Upper lobe of right lung (tissue), 1 donor: ENCODE measurements at regions not wholly inside any gene's neighbourhood (a gene's known extent, or its start where the extent isn't known, plus 50 kb on each side); places are given as distances from the start of the nearest gene placed in this dataset.

ENCODE experiments used
- ATAC-seq: fragments of 200-7000 bp; cut with Tn5 transposase; one replicate; pipeline ENCODE4 v1.9.1; 2020; ENCODE audit warnings: mild to moderate bottlenecking, moderate library complexity
- DNase-seq: peaks from one replicate; pipeline ENCODE4 v3.0.0-alpha.2; 2020
- H3K27ac ChIP-seq: fragments of 200-600 bp; one replicate; pipeline ENCODE4 v1.8.0; 2022
- H3K27me3 ChIP-seq: fragments of 200-600 bp; one replicate; pipeline ENCODE4 v1.8.0; 2022; ENCODE audit warnings: mild to moderate bottlenecking
- H3K36me3 ChIP-seq: fragments of 200-600 bp; one replicate; pipeline ENCODE4 v1.8.0; 2022
- H3K4me1 ChIP-seq: fragments of 200-600 bp; one replicate; pipeline ENCODE4 v1.8.0; 2022
- H3K4me3 ChIP-seq: fragments of 200-600 bp; one replicate; pipeline ENCODE4 v1.8.0; 2022; ENCODE audit warnings: mild to moderate bottlenecking
- H3K9me3 ChIP-seq: fragments of 200-600 bp; one replicate; pipeline ENCODE4 v1.8.0; 2022
- intact Hi-C: fragments of 100-400 bp; cut with DNase I; formaldehyde crosslinking; loops from one replicate; pipeline ENCODE4 v1.11.0; 2022
- TF ChIP-seq, protein P1 (sequence below): fragments of 200-600 bp; IDR thresholded peaks from one replicate; pipeline ENCODE4 v1.8.0; 2022; ENCODE audit warnings: antibody characterized with exemption
- donor health status: DM: no; HTN: yes; CAD: no; lungs with severe emphysema.

DNA sequence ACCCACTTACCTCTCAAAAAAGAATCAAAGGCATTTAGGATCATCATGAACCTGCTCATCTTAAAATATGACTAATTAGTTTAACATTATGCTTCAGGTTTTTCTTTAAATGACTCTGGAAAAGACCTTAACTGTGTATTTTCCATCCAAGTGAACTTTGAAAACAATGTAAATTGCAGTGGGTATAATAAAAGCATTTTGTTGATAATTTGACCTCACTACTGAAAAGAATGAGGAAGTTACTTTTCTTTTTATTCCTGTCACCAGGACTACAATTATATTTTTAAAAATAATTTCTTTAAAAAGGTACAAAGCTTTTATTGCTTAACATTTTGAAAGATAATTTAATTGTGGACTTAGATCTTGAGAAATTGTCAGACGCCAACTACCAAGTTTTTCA lies 249.9 kb downstream of the ALX1 start:
- Histone ChIP-seq H3K27ac (no peak overlapping the region), H3K36me3 (no peaks in the 10 kb centered on the region), H3K27me3 (no peaks in the 10 kb centered on the region), H3K4me1 (no peaks in the 10 kb centered on the region), H3K9me3 (no peaks in the 10 kb centered on the region), H3K4me3 (no peak overlapping the region)
- ATAC-seq, result no peak
- DNase-seq, result no peak
- TF ChIP-seq, protein P1, sequence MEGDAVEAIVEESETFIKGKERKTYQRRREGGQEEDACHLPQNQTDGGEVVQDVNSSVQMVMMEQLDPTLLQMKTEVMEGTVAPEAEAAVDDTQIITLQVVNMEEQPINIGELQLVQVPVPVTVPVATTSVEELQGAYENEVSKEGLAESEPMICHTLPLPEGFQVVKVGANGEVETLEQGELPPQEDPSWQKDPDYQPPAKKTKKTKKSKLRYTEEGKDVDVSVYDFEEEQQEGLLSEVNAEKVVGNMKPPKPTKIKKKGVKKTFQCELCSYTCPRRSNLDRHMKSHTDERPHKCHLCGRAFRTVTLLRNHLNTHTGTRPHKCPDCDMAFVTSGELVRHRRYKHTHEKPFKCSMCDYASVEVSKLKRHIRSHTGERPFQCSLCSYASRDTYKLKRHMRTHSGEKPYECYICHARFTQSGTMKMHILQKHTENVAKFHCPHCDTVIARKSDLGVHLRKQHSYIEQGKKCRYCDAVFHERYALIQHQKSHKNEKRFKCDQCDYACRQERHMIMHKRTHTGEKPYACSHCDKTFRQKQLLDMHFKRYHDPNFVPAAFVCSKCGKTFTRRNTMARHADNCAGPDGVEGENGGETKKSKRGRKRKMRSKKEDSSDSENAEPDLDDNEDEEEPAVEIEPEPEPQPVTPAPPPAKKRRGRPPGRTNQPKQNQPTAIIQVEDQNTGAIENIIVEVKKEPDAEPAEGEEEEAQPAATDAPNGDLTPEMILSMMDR, result no peak
- intact Hi-C loops, result no loop called here

DNA sequence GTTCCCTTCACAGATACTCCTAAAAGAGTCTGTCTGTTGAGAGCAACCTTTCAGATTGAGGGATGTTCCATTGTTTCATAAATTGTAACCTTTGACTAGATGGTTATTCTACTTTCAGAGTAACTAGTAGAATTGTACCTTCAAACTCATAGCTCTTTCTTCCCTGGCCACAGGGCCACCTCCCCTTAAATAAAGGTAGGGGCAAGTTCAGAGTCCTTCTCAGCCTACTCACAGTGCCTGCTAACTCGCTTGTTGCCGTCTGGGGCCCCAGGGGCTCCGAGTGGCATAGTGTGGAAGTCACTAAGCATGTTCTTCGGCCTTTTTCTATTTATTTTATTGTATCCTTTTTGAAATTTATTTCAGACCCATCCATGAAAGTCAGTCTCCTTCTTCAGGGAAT lies 250.4 kb downstream of the ALX1 start:
- Histone ChIP-seq H3K4me3 (no peak overlapping the region), H3K4me1 (no peaks in the 10 kb centered on the region), H3K27ac (no peak overlapping the region), H3K27me3 (no peaks in the 10 kb centered on the region), H3K9me3 (no peaks in the 10 kb centered on the region), H3K36me3 (no peaks in the 10 kb centered on the region)
- intact Hi-C loops, result no loop called here
- TF ChIP-seq, protein P1, result no peak
- ATAC-seq, result no peak
- no peak for DNase-seq

DNA sequence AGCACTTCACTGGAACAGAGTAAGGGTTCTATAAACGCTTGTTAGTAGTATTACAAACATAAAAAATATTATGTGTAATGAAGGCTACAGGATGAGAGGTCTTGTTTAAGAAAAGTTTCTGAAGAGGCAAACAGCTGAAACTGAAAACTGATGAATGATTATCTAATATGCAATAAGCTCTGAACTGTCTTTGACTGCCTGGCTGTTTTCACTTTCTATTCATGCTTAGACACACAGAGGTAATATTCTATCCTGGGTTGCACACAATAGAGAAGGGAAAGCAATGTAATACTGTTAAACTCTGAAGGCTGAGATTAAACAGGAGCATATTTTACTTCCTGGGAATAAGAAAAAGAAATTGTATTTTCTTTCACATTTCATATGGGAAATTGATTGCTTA lies 251.3 kb downstream of the ALX1 start:
- DNase-seq (no peak), ATAC-seq (no peak)
- H3K9me3 ChIP-seq, result no peaks in the 10 kb centered on the region
- no peak overlapping the region for H3K27ac ChIP-seq
- no peaks in the 10 kb centered on the region for H3K27me3 ChIP-seq
- intact Hi-C loops, result no loop called here
- no peaks in the 10 kb centered on the region for H3K4me1 ChIP-seq
- no peaks in the 10 kb centered on the region for H3K36me3 ChIP-seq
- no peak overlapping the region for H3K4me3 ChIP-seq
- TF ChIP-seq, protein P1, result no peak

DNA sequence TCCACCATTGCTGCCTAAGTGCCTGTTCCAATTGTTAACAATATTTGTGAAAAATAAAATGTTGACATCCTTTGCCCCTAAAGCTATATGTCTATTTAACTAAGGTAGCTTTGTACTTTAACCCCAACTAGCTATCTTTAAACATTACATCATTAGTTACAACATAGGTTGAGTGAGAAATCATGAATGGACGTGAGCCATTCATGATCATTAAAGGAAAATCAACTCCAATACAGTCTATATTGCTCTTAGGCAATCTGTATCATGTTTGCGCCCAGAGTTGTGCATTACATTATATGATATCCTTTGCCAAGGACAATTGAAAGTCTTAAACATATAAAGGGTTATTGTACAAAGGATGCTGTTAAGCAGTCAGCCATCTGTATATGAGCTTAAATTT lies 269.6 kb downstream of the ALX1 start:
- DNase-seq, result no peak
- no peaks in the 10 kb centered on the region for H3K4me1 ChIP-seq
- intact Hi-C loops, result no loop called here
- H3K27me3 ChIP-seq, result no peaks in the 10 kb centered on the region
- H3K4me3 ChIP-seq, result no peak overlapping the region
- no peaks in the 10 kb centered on the region for H3K9me3 ChIP-seq
- TF ChIP-seq, protein P1, result no peak
- no peaks in the 10 kb centered on the region for H3K36me3 ChIP-seq
- no peak overlapping the region for H3K27ac ChIP-seq
- no peak for ATAC-seq

DNA sequence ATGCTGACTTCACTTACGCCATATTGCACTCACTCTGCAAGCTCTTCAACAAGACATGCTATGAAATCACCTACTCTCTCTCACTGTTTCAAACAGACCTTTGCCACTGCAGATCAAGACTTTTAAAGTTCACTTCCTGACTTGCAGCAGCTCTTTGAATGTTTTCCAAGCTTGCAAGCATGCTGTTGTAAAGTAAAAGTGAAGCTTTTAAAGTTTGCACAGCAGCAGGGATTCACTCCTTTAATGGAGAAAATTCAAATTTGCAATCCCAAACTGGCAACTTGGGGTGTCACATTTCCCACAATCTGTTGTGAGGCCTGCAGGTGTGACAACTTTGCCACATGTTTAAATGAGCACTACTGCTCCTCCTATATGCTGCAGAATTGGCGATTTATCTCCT lies 270.9 kb downstream of the ALX1 start:
- Histone ChIP-seq H3K27me3 (no peaks in the 10 kb centered on the region), H3K36me3 (no peaks in the 10 kb centered on the region), H3K9me3 (no peaks in the 10 kb centered on the region), H3K27ac (no peak overlapping the region), H3K4me1 (no peaks in the 10 kb centered on the region), H3K4me3 (no peak overlapping the region)
- no peak for DNase-seq
- no peak for ATAC-seq
- intact Hi-C loops, result no loop called here
- TF ChIP-seq, protein P1, result no peak

DNA sequence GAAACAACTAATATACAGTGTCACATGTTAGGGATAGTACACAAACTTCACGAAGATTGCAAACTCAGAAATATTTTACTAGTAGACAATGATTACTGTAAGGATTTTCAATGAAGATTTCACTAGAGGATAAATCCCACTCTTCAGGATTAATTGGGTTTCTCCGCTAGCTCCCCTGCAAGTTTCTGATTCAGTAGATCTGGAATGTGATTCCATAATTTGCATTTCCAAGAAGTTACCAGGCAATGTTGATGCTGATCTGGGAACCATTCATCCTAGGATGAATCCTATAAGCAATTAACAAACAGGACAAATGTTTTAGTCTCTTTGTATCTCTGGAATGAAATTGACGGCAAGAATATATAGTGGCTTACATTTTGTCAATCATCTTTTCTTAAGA lies 272.4 kb downstream of the ALX1 start:
- H3K9me3 ChIP-seq, result no peaks in the 10 kb centered on the region
- no peak for DNase-seq
- no peaks in the 10 kb centered on the region for H3K4me1 ChIP-seq
- H3K4me3 ChIP-seq, result no peak overlapping the region
- intact Hi-C loops, result no loop called here
- no peak overlapping the region for H3K27ac ChIP-seq
- ATAC-seq, result no peak
- TF ChIP-seq, protein P1, result no peak
- H3K36me3 ChIP-seq, result no peaks in the 10 kb centered on the region
- H3K27me3 ChIP-seq, result no peaks in the 10 kb centered on the region
